HepG2 (cell line): ENCODE measurements at regions not wholly inside any gene's neighbourhood (a gene's known extent, or its start where the extent isn't known, plus 50 kb on each side); places are given as distances from the start of the nearest gene placed in this dataset.

ENCODE experiments used
- ATAC-seq: fragments of 200-7000 bp; cut with Tn5 transposase; 3 replicates; pipeline ENCODE4 v1.9.1; 2020; ENCODE audit warnings: mild to moderate bottlenecking, moderate library complexity
- BruUV-seq: library from RNA; stranded (reverse); fragments of 400-500 nt; replicated peaks from 2 replicates; lab custom pipeline; 2021; lab: Mats Ljungman, UMichigan
- CTCF ChIA-PET: fragments of 300-600 bp; formaldehyde crosslinking; extraction: SDS; loops from one replicate; lab custom pipeline; 2021; ENCODE audit warnings: low total read pairs, inconsistent platforms, low intra/inter-chr PET ratio; lab: Yijun Ruan, JAX
- POLR2A ChIA-PET: fragments of 350-600 bp; sonication (Branson Sonifier 250); formaldehyde crosslinking; loops from one replicate; lab custom pipeline; 2020; ENCODE audit warnings: antibody characterized with exemption, inconsistent platforms; lab: Yijun Ruan, JAX
- DNase-seq: peaks from one replicate; pipeline ENCODE4 v3.0.0-alpha.2; 2015; ENCODE audit warnings: low spot score
- FAIRE-seq: peaks from 3 replicates; lab custom pipeline; 2011; peaks lifted over from hg19 to GRCh38; lab: Jason Lieb, UNC
- H2AFZ ChIP-seq: one replicate; pipeline ENCODE4 v1.6.1; 2011; ENCODE audit warnings: low read length, inconsistent platforms
- H3K27ac ChIP-seq: fragments of 300-600 bp; 3 replicates; pipeline ENCODE4 v1.8.0; 2011; ENCODE audit warnings: mixed run types, mild to moderate bottlenecking, mixed read lengths, low read length, inconsistent platforms; ENCODE audit not compliant: insufficient read depth; ENCODE audit errors: extremely low read length
- H3K27me3 ChIP-seq, 2 experiments: fragments of 200-600 bp in 1 of 2; 2 replicates in 1 of 2; 3 replicates in 1 of 2; pipeline versions ENCODE4 v1.6.0 to v1.8.0; 2011; ENCODE audit warnings: low read length in 2 of 2, mild to moderate bottlenecking in 2 of 2, moderate library complexity in 2 of 2, inconsistent platforms in 1 of 2; ENCODE audit not compliant: insufficient read depth in 2 of 2, control insufficient read depth in 1 of 2
- H3K36me3 ChIP-seq, 2 experiments: fragments of 200-600 bp in 1 of 2; replicated peaks in 1 of 2; 2 replicates in 1 of 2; 3 replicates in 1 of 2; pipeline versions ENCODE4 v1.5.1 to v1.8.0; 2011; ENCODE audit warnings: low read length in 2 of 2, inconsistent platforms in 1 of 2; ENCODE audit not compliant: insufficient read depth in 2 of 2, control insufficient read depth in 1 of 2
- H3K4me1 ChIP-seq: 2 replicates; pipeline ENCODE4 v1.5.1; 2012; ENCODE audit warnings: low read length, inconsistent platforms; ENCODE audit not compliant: insufficient read depth
- H3K4me2 ChIP-seq: 2 replicates; pipeline ENCODE4 v1.6.0; 2011; ENCODE audit warnings: low read depth, low read length, inconsistent platforms
- H3K4me3 ChIP-seq, 3 experiments: fragments of 200-600 bp in 1 of 3; sonication (generic), shearing (Covaris generic) in 1 of 3; replicated peaks in 1 of 3; 2 replicates each; pipeline ENCODE4 v1.5.1; 2011 to 2016; ENCODE audit warnings: low read length in 3 of 3, inconsistent platforms in 2 of 3, low read depth in 2 of 3, mild to moderate bottlenecking in 2 of 3, control low read depth in 1 of 3, mixed read lengths in 1 of 3; ENCODE audit not compliant: insufficient read depth in 1 of 3
- H3K79me2 ChIP-seq: one replicate; pipeline ENCODE4 v1.6.1; 2011; ENCODE audit warnings: low read length, inconsistent platforms; ENCODE audit not compliant: insufficient read depth
- H3K9ac ChIP-seq: 2 replicates; pipeline ENCODE4 v1.6.0; 2011; ENCODE audit warnings: mild to moderate bottlenecking, low read depth, low read length, inconsistent platforms; ENCODE audit not compliant: insufficient read depth
- H3K9me3 ChIP-seq: 2 replicates; pipeline ENCODE4 v1.5.1; 2012; ENCODE audit warnings: mild to moderate bottlenecking, low read length
- H4K20me1 ChIP-seq: 2 replicates; pipeline ENCODE4 v1.6.0; 2011; ENCODE audit warnings: inconsistent platforms, mild to moderate bottlenecking, low read length, moderate library complexity; ENCODE audit not compliant: insufficient read depth
- EEA1 ChIP-seq: sonication (generic); formaldehyde crosslinking; IDR thresholded peaks from 2 replicates; pipeline ENCODE4 v1.5.1; 2020; ENCODE audit warnings: mild to moderate bottlenecking, missing genetic modification reagents, borderline replicate concordance
- MLXIP ChIP-seq: sonication (generic); formaldehyde crosslinking; IDR thresholded peaks from 2 replicates; pipeline ENCODE4 v1.9.0; 2021; ENCODE audit warnings: missing genetic modification reagents, borderline replicate concordance
- PLSCR1 ChIP-seq: sonication (generic); formaldehyde crosslinking; IDR thresholded peaks from 2 replicates; pipeline ENCODE4 v1.5.0; 2020; ENCODE audit warnings: missing genetic modification reagents, mild to moderate bottlenecking, borderline replicate concordance
- SAFB2 ChIP-seq: sonication (generic); formaldehyde crosslinking; IDR thresholded peaks from 2 replicates; pipeline ENCODE4 v1.5.1; 2020; ENCODE audit warnings: missing genetic modification reagents, low read depth, mild to moderate bottlenecking, borderline replicate concordance
- SMAD1 ChIP-seq: sonication (generic); formaldehyde crosslinking; IDR thresholded peaks from 2 replicates; pipeline ENCODE4 v1.4.0; 2020; ENCODE audit warnings: missing genetic modification reagents, low read depth, mild to moderate bottlenecking, borderline replicate concordance
- SP140L ChIP-seq: sonication (generic); formaldehyde crosslinking; IDR thresholded peaks from 2 replicates; pipeline ENCODE4 v1.4.0; 2020; ENCODE audit warnings: missing genetic modification reagents, borderline replicate concordance
- TRIM24 ChIP-seq: sonication (generic); formaldehyde crosslinking; IDR thresholded peaks from 2 replicates; pipeline ENCODE4 v1.8.0; 2022; ENCODE audit warnings: mild to moderate bottlenecking, missing genetic modification reagents
- ZNF510 ChIP-seq: sonication (generic); formaldehyde crosslinking; IDR thresholded peaks from 2 replicates; pipeline ENCODE4 v1.4.0; 2020; ENCODE audit warnings: low read depth, mild to moderate bottlenecking, missing genetic modification reagents
- ZNF549 ChIP-seq: sonication (generic); formaldehyde crosslinking; IDR thresholded peaks from 2 replicates; pipeline ENCODE4 v1.5.0; 2020; ENCODE audit warnings: missing genetic modification reagents
- ZNF570 ChIP-seq: sonication (generic); formaldehyde crosslinking; IDR thresholded peaks from 2 replicates; pipeline ENCODE4 v1.4.0; 2020; ENCODE audit warnings: mild to moderate bottlenecking, missing genetic modification reagents, borderline replicate concordance
- WGBS: methylation state at CpG from one replicate; pipeline ENCODE4 v1.1.6; 2017; ENCODE audit warnings: low lambda C conversion rate; 5-methylcytosine and 5-hydroxymethylcytosine counted together
- in situ Hi-C: cut with HindIII; loops from 2 replicates; pipeline ENCODE4 v1.10.0; 2017; ENCODE audit warnings: low pct_unique_long_range_greater_than_20kb; ENCODE audit not compliant: extremely low pct_ligation_motif_present
- intact Hi-C: fragments of 100-400 bp; cut with micrococcal nuclease; formaldehyde crosslinking; loops from one replicate; pipeline ENCODE4 v1.10.0; 2022; ENCODE audit not compliant: unreplicated experiment
- TF ChIP-seq, protein P1 (sequence below): sonication (generic); IDR thresholded peaks from 2 replicates; pipeline ENCODE4 v1.6.1; 2016; ENCODE audit warnings: low read depth, borderline replicate concordance

DNA sequence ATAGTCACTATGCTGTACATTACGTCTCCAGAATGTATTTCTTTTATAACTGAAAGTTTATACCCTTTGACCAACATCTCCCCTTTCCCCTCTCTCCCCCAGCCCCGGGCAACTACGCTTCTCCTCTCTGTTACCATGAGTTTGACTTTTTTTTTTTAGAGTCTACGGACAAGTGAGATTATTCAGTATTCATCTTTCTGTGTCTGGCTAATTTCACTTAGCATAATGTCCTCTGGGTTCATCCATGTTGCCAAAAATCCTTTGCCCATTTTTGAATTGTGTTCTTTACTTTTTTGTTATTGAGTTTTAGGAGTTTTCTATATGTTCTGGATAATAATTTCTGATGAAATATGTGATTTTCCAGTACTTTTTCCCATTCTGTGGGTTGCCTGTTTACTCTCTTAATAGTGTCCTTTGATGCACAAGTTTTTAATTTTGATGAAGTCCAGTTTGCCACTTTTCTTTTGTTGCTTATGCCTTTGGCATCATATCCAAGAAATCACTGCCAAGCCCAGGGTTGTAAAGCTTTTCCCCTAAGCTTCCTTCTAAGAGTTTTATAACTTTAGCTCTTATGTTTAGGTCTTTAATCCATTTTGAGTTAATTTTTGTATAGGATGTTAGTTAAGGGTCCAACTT lies 126.7 kb upstream of the NSMCE3 start:
- Histone ChIP-seq H3K79me2 (no peaks in the 10 kb centered on the region), H4K20me1 (no peaks in the 10 kb centered on the region), H3K9me3 (no peaks in the 10 kb centered on the region), H3K4me1 (no peaks in the 10 kb centered on the region), H3K9ac (no peak overlapping the region), H3K27me3 (no peaks in the 10 kb centered on the region; a peak in 1 of 5 replicates), H3K27ac (no peak overlapping the region), H3K4me2 (no peak overlapping the region), H3K36me3 (no peaks in the 10 kb centered on the region), H3K4me3 (no peak overlapping the region), H2AFZ (no peak overlapping the region)
- TF ChIP-seq PLSCR1 (no peak), MLXIP (CRISPR knock-in tag) (no peak), ZNF510 (CRISPR knock-in tag) (no peak), ZNF549 (CRISPR knock-in tag) (no peak), ZNF570 (CRISPR knock-in tag) (no peak), SAFB2 (CRISPR knock-in tag) (no peak), EEA1 (CRISPR knock-in tag) (no peak), TRIM24 (CRISPR knock-in tag) (no peak), SMAD1 (no peak), SP140L (CRISPR knock-in tag) (no peak)
- TF ChIP-seq, protein P1, sequence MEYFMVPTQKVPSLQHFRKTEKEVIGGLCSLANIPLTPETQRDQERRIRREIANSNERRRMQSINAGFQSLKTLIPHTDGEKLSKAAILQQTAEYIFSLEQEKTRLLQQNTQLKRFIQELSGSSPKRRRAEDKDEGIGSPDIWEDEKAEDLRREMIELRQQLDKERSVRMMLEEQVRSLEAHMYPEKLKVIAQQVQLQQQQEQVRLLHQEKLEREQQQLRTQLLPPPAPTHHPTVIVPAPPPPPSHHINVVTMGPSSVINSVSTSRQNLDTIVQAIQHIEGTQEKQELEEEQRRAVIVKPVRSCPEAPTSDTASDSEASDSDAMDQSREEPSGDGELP, result no peak
- 15% methylated on average over 4 of the region's 4 CpGs for WGBS
- intact Hi-C loops (no loop called here), in situ Hi-C loops (no loop called here)
- BruUV-seq, result no TSS peak
- CTCF ChIA-PET, result no interaction called here
- ATAC-seq, result no peak
- no peak for DNase-seq
- FAIRE-seq, result no peak
- POLR2A ChIA-PET, result no interaction called here
